ENCODE measurements at regions not wholly inside any gene's neighbourhood (a gene's known extent, or its start where the extent isn't known, plus 50 kb on each side); places are given as distances from the start of the nearest gene placed in this dataset.

DNA sequence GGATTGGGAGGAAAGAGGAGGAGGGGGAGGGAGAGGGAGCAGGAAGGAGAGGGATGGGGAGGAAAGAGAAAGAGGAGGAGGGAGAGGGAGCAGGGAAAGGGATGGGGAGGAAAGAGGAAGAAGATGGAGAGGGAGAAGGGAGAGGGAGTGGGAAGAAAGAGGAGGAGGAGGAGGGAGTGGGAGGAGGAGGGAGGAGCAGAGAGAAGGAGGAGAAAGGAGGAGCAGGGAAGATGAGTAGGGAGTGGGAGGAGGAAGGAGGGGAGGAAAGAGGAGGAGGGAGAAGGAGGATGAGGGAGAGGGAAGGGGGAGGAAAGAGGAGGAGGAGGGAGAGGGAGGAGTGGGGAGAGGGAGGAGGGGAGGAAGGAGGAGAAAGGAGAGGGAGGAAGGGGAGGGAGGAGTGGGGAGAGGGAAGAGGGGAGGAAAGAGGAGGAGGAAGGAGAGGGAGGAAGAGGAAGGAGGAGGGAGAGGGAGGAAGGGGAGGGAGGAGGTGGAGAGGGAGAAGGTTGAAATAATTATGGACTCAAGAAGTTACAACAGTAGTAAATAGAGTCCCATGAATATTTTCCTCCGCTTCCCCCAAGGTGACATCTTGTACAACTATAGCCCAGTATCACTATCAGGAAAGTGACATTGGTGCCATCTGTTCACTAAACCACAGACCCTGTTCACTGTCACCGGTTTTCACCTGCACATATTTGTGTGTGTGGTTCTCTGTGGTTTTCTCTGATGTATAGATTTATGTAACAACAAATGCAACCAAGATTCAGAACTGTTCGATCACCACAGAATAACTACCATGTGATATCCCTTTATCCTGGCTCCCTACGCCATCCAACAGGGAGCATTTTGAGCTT lies 325.3 kb upstream of the EEF2KMT start:
- H3K9me3 Mint-ChIP-seq = no peaks in the 10 kb centered on the region
- H3K4me1 Mint-ChIP-seq = no peaks in the 10 kb centered on the region
- H3K27ac Mint-ChIP-seq = no peak overlapping the region
- H3K4me3 Mint-ChIP-seq = no peak overlapping the region
- no peaks in the 10 kb centered on the region for H3K36me3 Mint-ChIP-seq
- peaks cover 4% of the 10 kb centered on the region for H3K27me3 Mint-ChIP-seq

DNA sequence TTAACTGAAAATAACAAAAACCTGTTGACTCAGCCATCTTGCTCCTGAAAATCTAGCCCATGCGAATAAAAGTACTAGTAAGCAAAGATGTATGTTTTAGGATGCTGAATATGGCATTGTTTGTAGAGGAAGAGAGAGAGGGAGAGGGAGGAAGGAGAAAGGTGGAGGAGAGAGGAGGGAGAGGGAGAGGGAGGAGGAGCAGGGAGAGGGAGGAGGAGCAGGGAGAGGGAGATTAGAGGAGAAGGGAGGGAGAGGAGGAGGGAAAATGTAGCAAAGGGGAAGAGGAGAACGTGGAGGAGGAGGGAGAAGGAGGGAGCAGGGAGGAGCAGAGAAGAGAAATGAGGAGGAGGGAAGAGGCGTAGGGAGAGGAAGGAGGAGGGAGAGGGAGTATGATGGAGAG lies 324.5 kb upstream of the EEF2KMT start:
- H3K27ac Mint-ChIP-seq = no peak overlapping the region
- H3K27me3 Mint-ChIP-seq = peaks cover 9% of the 10 kb centered on the region
- no peak overlapping the region for H3K4me3 Mint-ChIP-seq
- no peaks in the 10 kb centered on the region for H3K9me3 Mint-ChIP-seq
- no peaks in the 10 kb centered on the region for H3K4me1 Mint-ChIP-seq
- H3K36me3 Mint-ChIP-seq = no peaks in the 10 kb centered on the region

DNA sequence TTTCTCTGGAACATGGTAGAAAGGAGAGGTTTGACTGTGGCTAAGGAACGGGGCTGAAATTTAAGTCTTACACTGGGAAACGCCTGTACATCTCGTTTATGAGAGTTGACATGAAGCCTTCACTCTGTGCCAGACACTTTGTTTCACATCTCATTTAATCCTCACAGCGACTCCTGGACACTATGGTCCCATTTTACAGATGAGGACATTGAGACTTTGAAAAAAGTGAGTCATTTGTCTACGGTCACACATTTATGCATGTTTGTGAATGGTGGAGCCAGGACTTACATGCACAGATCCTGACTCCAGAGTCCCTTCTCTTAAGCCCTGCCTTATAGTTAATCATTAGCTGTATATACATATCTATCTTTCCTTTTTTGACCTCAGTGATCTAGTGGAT lies 318.4 kb upstream of the EEF2KMT start:
- Mint-ChIP-seq H3K4me1 (no peaks in the 10 kb centered on the region), H3K36me3 (no peaks in the 10 kb centered on the region), H3K27ac (no peak overlapping the region), H3K4me3 (no peak overlapping the region), H3K9me3 (peaks cover 1% of the 10 kb centered on the region), H3K27me3 (peaks cover 11% of the 10 kb centered on the region)

DNA sequence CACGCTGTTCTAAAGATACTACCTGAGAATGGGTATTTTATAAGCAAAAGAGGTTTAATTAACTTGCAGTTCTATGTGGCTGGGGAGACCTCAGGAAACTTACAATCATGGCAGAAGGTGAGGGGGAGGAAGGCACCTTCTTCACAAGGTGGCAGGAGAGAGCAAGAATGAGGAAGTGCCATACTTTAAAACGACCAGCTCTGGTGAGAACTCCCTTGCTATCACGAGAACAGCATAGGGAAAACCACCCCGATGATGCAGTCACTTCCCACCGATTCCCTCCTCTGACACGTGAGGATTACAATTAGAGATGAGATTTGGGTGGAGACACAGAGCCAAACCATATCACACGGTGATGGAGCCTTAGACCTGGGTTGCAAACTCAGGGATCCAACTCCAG lies 317.5 kb upstream of the EEF2KMT start:
- no peaks in the 10 kb centered on the region for H3K4me1 Mint-ChIP-seq
- peaks cover 6% of the 10 kb centered on the region for H3K9me3 Mint-ChIP-seq
- H3K4me3 Mint-ChIP-seq = no peak overlapping the region
- peaks cover 16% of the 10 kb centered on the region for H3K27me3 Mint-ChIP-seq
- no peak overlapping the region for H3K27ac Mint-ChIP-seq
- H3K36me3 Mint-ChIP-seq = no peaks in the 10 kb centered on the region

GRCh38 chr16:5412731-5413130 lies 315.1 kb upstream of the EEF2KMT start:
- no peak overlapping the region for H3K4me3 Mint-ChIP-seq
- no peak overlapping the region for H3K27ac Mint-ChIP-seq
- peaks cover 13% of the 10 kb centered on the region for H3K27me3 Mint-ChIP-seq
- H3K4me1 Mint-ChIP-seq = no peaks in the 10 kb centered on the region
- H3K9me3 Mint-ChIP-seq = peaks cover 6% of the 10 kb centered on the region
- no peaks in the 10 kb centered on the region for H3K36me3 Mint-ChIP-seq

GRCh38 chr16:5398203-5398602 lies 300.6 kb upstream of the EEF2KMT start:
- H3K27me3 Mint-ChIP-seq = peaks cover 3% of the 10 kb centered on the region

DNA sequence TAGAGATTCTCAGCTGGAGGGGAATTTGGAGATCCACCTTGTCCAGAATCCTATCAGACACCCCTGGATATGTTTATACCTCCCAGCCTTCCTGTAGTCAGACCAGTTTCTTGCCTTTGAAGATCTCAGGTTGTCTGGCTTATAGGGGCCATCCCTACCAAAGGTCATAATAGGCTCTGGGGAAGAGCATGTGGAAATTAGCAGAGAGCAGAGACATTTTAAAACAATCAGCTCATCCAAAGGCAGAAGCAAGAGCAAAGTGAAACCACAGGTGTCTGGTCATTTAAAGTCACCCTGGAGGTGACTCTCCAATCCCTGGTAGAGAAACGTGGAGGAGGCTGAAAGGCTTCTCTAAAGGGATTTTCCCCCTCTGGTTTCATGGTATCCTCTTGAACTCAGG lies 299.3 kb upstream of the EEF2KMT start:
- Mint-ChIP-seq H3K9me3 (no peaks in the 10 kb centered on the region), H3K27me3 (peaks cover 3% of the 10 kb centered on the region), H3K4me1 (no peaks in the 10 kb centered on the region), H3K4me3 (no peak overlapping the region), H3K27ac (no peak overlapping the region), H3K36me3 (no peaks in the 10 kb centered on the region)

More at GRCh38 chr16:5398203-5398602, 300.6 kb upstream of the EEF2KMT start:
- Mint-ChIP-seq H3K4me3 (no peak overlapping the region), H3K4me1 (no peaks in the 10 kb centered on the region), H3K9me3 (no peaks in the 10 kb centered on the region), H3K36me3 (no peaks in the 10 kb centered on the region), H3K27ac (no peak overlapping the region)

DNA sequence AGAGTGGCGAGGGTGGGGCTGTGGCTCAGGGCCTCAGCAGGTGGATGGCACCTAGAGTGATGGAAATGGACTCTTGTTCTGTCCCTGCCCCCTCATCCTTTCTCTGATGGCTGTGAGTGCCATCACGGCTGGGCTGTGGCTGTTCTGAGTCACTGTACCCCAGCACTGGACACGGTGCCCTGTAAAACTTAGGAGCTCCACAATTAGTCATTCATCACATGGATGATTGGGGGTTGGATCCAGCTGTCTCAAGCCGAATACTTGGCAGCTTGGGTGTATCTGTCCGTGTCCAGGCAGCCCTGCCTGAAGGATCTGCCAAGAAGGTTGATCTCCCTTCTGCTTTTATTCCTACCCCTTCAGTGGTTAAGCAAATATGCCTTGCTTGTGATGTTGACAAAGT lies 295.5 kb upstream of the EEF2KMT start:
- no peaks in the 10 kb centered on the region for H3K36me3 Mint-ChIP-seq
- no peak overlapping the region for H3K27ac Mint-ChIP-seq
- H3K4me1 Mint-ChIP-seq = no peaks in the 10 kb centered on the region
- no peaks in the 10 kb centered on the region for H3K9me3 Mint-ChIP-seq
- no peak overlapping the region for H3K4me3 Mint-ChIP-seq
- H3K27me3 Mint-ChIP-seq = peaks cover 2% of the 10 kb centered on the region

DNA sequence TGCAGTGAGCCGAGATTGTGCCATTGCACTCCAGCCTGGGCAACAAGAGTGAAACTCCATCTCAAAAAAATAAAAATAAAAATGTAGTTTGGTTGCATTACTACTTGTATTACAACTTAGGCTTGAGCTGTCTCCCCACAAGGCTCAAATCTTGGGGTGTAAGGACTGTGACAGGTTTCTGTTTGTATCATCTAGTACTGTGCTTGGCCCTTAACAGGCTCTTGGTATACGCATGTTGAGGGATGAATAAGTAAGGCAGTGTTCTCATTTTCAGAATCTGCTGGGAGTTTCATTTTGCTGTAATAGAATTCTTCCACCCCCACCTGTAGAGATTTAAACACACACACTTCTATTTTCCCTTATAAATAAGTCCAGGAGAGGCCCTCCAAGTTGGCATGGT lies 289.4 kb upstream of the EEF2KMT start:
- Mint-ChIP-seq H3K4me1 (no peaks in the 10 kb centered on the region), H3K9me3 (no peaks in the 10 kb centered on the region)

DNA sequence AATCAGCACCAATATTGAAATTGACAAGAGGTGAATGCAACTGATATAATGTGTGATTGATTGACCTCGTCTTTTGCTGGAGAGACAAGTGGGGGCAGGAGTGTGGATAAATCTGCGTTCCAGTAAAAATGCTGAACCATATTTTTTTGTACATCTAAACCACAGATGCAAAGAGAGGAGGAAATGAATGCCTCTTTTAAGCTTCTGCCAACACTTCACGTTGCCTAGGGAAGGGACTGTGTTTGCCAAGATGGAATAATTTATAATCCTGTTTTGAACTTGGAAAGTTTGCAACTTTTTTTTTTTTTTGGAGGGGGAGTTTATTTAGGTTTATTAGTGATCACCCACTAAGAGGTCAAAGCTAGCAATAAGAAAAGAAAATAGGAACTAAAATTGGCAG lies 288.2 kb upstream of the EEF2KMT start:
- H3K36me3 Mint-ChIP-seq = no peaks in the 10 kb centered on the region
- no peaks in the 10 kb centered on the region for H3K9me3 Mint-ChIP-seq
- peaks cover 1% of the 10 kb centered on the region for H3K27me3 Mint-ChIP-seq
- no peaks in the 10 kb centered on the region for H3K4me1 Mint-ChIP-seq
- H3K4me3 Mint-ChIP-seq = no peak overlapping the region
- H3K27ac Mint-ChIP-seq = no peak overlapping the region

More for the DNA sequence above, 289.4 kb upstream of the EEF2KMT start:
- H3K27me3 Mint-ChIP-seq = peaks cover 1% of the 10 kb centered on the region
- H3K27ac Mint-ChIP-seq = no peak overlapping the region
- no peak overlapping the region for H3K4me3 Mint-ChIP-seq
- H3K36me3 Mint-ChIP-seq = no peaks in the 10 kb centered on the region

DNA sequence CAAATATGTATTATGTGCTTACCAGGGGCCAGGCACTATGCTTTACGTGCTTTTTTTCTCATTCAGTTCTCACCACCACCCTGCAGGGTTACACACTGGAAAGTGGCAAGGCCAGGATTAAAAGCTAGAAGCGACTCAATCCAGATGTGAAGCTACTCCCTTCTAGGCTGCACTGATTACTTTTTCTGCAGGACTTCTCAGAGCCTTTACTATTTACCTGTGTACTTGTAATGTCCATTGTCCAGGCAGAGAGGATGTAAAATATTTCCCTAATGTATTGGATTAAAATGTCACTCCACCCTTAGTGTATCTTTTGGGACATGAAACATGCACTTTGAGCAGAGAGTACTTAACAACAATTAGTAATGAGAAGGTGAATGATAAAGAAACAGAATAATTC lies 287.5 kb upstream of the EEF2KMT start:
- H3K27ac Mint-ChIP-seq = no peak overlapping the region
- peaks cover 1% of the 10 kb centered on the region for H3K27me3 Mint-ChIP-seq
- H3K9me3 Mint-ChIP-seq = no peaks in the 10 kb centered on the region
- H3K36me3 Mint-ChIP-seq = no peaks in the 10 kb centered on the region
- H3K4me3 Mint-ChIP-seq = no peak overlapping the region
- no peaks in the 10 kb centered on the region for H3K4me1 Mint-ChIP-seq

DNA sequence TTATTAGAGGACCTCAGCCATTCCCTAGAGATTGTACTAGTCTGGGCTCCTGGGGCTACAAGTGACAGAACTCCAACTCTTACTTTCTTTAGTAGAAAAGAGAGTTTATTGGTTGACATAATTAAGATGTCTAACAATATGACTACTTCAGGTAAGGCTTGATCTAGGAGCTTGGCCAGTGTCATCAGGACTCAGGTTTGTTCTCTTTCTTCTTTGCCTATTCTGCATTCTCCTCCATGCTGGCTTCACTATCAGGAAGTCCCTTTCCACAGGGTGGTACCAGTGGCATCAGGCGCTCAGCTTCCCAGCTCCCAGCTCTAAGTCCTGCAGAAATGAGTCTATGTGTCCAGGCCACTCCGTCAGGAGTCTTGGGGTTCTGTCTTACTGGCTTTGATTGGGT lies 286.1 kb upstream of the EEF2KMT start:
- H3K27me3 Mint-ChIP-seq = peaks cover 1% of the 10 kb centered on the region
- no peaks in the 10 kb centered on the region for H3K4me1 Mint-ChIP-seq
- no peaks in the 10 kb centered on the region for H3K9me3 Mint-ChIP-seq
- no peaks in the 10 kb centered on the region for H3K36me3 Mint-ChIP-seq
- no peak overlapping the region for H3K4me3 Mint-ChIP-seq
- no peak overlapping the region for H3K27ac Mint-ChIP-seq

DNA sequence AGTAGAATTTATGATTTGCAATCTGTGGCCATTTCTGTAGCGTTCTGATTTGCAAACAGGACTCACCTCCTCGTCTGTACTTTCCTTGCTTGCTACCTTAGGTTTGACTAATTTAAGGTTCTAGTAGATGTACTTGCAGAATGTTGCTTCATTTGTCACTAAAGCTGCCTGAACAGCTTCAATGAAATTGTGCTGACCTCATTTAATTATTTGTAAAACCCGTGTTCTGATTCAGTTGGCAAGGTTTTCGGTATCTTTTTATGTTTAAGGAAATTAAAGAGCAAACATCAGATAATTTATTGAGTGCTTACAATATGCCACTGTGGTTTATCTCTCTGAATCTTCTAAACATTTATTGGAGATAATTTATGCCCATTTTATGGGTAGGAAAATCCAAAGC lies 284.9 kb upstream of the EEF2KMT start:
- no peaks in the 10 kb centered on the region for H3K4me1 Mint-ChIP-seq
- peaks cover under 1% of the 10 kb centered on the region for H3K27me3 Mint-ChIP-seq
- H3K36me3 Mint-ChIP-seq = no peaks in the 10 kb centered on the region

DNA sequence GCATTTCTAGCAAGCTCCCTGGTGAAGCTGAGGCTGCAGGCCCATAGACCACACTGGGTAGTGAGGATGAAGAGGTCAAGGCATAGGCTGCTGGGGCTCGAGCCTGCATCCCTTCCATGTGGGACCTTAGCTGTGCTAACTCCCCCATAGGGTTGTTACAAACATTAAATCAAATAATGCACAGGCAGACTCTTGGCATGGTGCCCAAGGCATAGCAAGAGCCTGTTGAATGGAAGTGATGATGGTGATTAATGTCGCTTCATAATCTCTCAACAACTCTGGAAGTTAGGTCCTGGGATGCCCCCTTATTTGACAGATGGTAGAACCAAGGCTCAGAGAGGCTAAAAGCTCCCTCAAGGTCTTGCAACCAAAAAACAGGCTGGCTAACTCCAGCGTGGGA lies 283.9 kb upstream of the EEF2KMT start:
- Mint-ChIP-seq H3K27me3 (peaks cover 2% of the 10 kb centered on the region), H3K36me3 (no peaks in the 10 kb centered on the region), H3K4me3 (no peak overlapping the region), H3K4me1 (no peaks in the 10 kb centered on the region), H3K9me3 (no peaks in the 10 kb centered on the region), H3K27ac (no peak overlapping the region)

More for the DNA sequence above, 284.9 kb upstream of the EEF2KMT start:
- Mint-ChIP-seq H3K9me3 (no peaks in the 10 kb centered on the region), H3K27ac (no peak overlapping the region), H3K4me3 (no peak overlapping the region)

DNA sequence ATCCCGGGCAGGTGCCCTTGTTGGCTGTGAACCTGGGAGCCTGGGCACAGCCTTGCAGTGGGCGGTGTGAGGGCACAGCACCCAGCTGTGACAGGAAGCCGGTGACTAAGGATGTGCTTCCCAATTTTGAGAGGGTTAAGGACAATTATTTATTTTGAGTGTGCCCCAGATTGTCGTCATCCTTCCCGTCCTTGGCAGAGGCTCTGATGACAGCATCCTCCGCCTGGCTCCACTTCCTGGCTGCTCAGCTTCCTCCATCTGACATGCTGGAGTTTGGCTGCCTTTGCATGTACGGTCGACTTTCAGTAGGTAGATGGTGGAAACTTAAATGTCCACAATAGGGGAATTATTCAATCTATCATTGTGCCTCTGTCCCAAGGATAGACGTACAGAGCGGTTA lies 282.4 kb upstream of the EEF2KMT start:
- no peaks in the 10 kb centered on the region for H3K9me3 Mint-ChIP-seq
- no peaks in the 10 kb centered on the region for H3K4me1 Mint-ChIP-seq
- H3K36me3 Mint-ChIP-seq = no peaks in the 10 kb centered on the region
- H3K27ac Mint-ChIP-seq = no peak overlapping the region
- H3K27me3 Mint-ChIP-seq = peaks cover 9% of the 10 kb centered on the region
- no peak overlapping the region for H3K4me3 Mint-ChIP-seq

- peaks cover 10% of the 10 kb centered on the region for H3K27me3 Mint-ChIP-seq
- H3K9me3 Mint-ChIP-seq = no peaks in the 10 kb centered on the region
- no peak overlapping the region for H3K4me3 Mint-ChIP-seq
- H3K36me3 Mint-ChIP-seq = no peaks in the 10 kb centered on the region
- H3K4me1 Mint-ChIP-seq = no peaks in the 10 kb centered on the region
- H3K27ac Mint-ChIP-seq = no peak overlapping the region
Measured at GRCh38 chr16:5378531-5378930, 280.9 kb upstream of the EEF2KMT start.

Data from activated naive CD4-positive, alpha-beta T cell treated with anti-CD3 and anti-CD28 coated beads, Interleukin-2, amount 50 U/mL, for 24 hours (primary cell).